CD4-positive, alpha-beta T cell (primary cell): ENCODE measurements at regions not wholly inside any gene's neighbourhood (a gene's known extent, or its start where the extent isn't known, plus 50 kb on each side); places are given as distances from the start of the nearest gene placed in this dataset.

Experiments used
- ATAC-seq: fragments of 200-7000 bp; cut with Tn5 transposase; one replicate; pipeline ENCODE4 v1.10.0; 2022; ENCODE audit warnings: mild to moderate bottlenecking; ENCODE audit not compliant: poor library complexity
- CTCF ChIA-PET: fragments of 350-600 bp; sonication (Branson Sonifier 250); formaldehyde crosslinking; loops from one replicate; lab custom pipeline; 2021; ENCODE audit warnings: antibody characterized with exemption, inconsistent platforms; lab: Charles Lee
- POLR2A ChIA-PET: fragments of 350-600 bp; sonication (Branson Sonifier 250); formaldehyde crosslinking; loops from one replicate; lab custom pipeline; 2021; ENCODE audit warnings: antibody characterized with exemption, inconsistent platforms; lab: Charles Lee
- DNase-seq, 14 experiments: peaks; one replicate each; pipeline ENCODE4 v3.0.0-alpha.2; 2013 to 2020; ENCODE audit warnings: mixed read lengths in 2 of 14
- H3K27ac ChIP-seq, 2 donors: one replicate each; pipeline versions ENCODE4 v1.5.1 to v1.7.0; 2013; ENCODE audit warnings: low read length in 2 of 2, low read depth in 1 of 2, mild to moderate bottlenecking in 1 of 2
- H3K27me3 ChIP-seq, 2 experiments: 1 replicate in 1 of 2; 2 replicates in 1 of 2; pipeline versions ENCODE4 v1.6.1 to v1.7.0; 2013; ENCODE audit warnings: low read length in 2 of 2, control low read depth in 1 of 2, mild to moderate bottlenecking in 1 of 2, moderate library complexity in 1 of 2; ENCODE audit not compliant: insufficient read depth in 2 of 2, control insufficient read depth in 1 of 2
- H3K36me3 ChIP-seq: one replicate; pipeline ENCODE4 v1.6.1; 2013; ENCODE audit warnings: low read length, control low read depth; ENCODE audit not compliant: insufficient read depth
- H3K4me1 ChIP-seq: one replicate; pipeline ENCODE4 v1.6.1; 2013; ENCODE audit warnings: low read length, control low read depth; ENCODE audit not compliant: insufficient read depth
- H3K4me3 ChIP-seq: one replicate; pipeline ENCODE4 v1.5.1; 2013; ENCODE audit warnings: mild to moderate bottlenecking, low read length, moderate library complexity
- H3K9me3 ChIP-seq, 2 experiments: 1 replicate in 1 of 2; 2 replicates in 1 of 2; pipeline versions ENCODE4 v1.6.1 to v1.7.0; 2013; ENCODE audit warnings: low read length in 2 of 2, mild to moderate bottlenecking in 2 of 2, control low read depth in 1 of 2, moderate library complexity in 1 of 2; ENCODE audit not compliant: control insufficient read depth in 1 of 2, insufficient read depth in 1 of 2
- H3K27ac Mint-ChIP-seq: one replicate; pipeline ENCODE4 v1.8.0; 2020; ENCODE audit warnings: mixed read lengths
- H3K27me3 Mint-ChIP-seq: one replicate; pipeline ENCODE4 v1.8.0; 2021; ENCODE audit warnings: mixed read lengths
- H3K36me3 Mint-ChIP-seq: one replicate; pipeline ENCODE4 v1.8.0; 2021; ENCODE audit warnings: low read depth, mixed read lengths
- H3K4me1 Mint-ChIP-seq: one replicate; pipeline ENCODE4 v1.8.0; 2021; ENCODE audit warnings: low read depth, mixed read lengths
- H3K4me3 Mint-ChIP-seq: one replicate; pipeline ENCODE4 v1.8.0; 2020; ENCODE audit warnings: mild to moderate bottlenecking, mixed read lengths
- H3K9me3 Mint-ChIP-seq: one replicate; pipeline ENCODE4 v1.8.0; 2020; ENCODE audit warnings: mixed read lengths
- CTCF ChIP-seq: fragments of 200-600 bp; IDR thresholded peaks from one replicate; pipeline ENCODE4 v1.8.0; 2022; ENCODE audit warnings: antibody characterized with exemption, mild to moderate bottlenecking
- intact Hi-C, 2 experiments: fragments of 100-400 bp; cut with DNase I in 1 of 2; cut with micrococcal nuclease in 1 of 2; formaldehyde crosslinking; loops; one replicate each; pipeline versions ENCODE4 v1.15.1 to v1.9.0; 2023 to 2025; cut with DNase I, micrococcal nuclease

- TF ChIP-seq CTCF: no peak
- H3K4me3 Mint-ChIP-seq: no peak overlapping the region
- ChIA-PET POLR2A (no interaction called here), CTCF (no interaction called here)
- Histone ChIP-seq H3K27ac (no peak overlapping the region), H3K4me3 (no peak overlapping the region), H3K4me1 (no peaks in the 10 kb centered on the region), H3K36me3 (no peaks in the 10 kb centered on the region), H3K27me3 (no peaks in the 10 kb centered on the region), H3K9me3 (peaks cover 0 to 3% of the 10 kb centered on the region in 2 experiments)
- no peak for ATAC-seq
- DNase-seq: no peak
- intact Hi-C loops: no loop called here
- no peak overlapping the region for H3K27ac Mint-ChIP-seq
- H3K4me1 Mint-ChIP-seq: no peaks in the 10 kb centered on the region
- H3K9me3 Mint-ChIP-seq: peaks cover 10% of the 10 kb centered on the region
- no peaks in the 10 kb centered on the region for H3K27me3 Mint-ChIP-seq
- no peaks in the 10 kb centered on the region for H3K36me3 Mint-ChIP-seq
Measured at GRCh38 chr13:68690567-68690966, 1417.1 kb upstream of the ATXN8OS start.

- H3K4me1 Mint-ChIP-seq: no peaks in the 10 kb centered on the region
- H3K4me3 Mint-ChIP-seq: no peak overlapping the region
- ChIA-PET POLR2A (no interaction called here), CTCF (no interaction called here)
- no peaks in the 10 kb centered on the region for H3K27me3 Mint-ChIP-seq
- ATAC-seq: no peak
- no peaks in the 10 kb centered on the region for H3K36me3 Mint-ChIP-seq
- no peaks in the 10 kb centered on the region for H3K36me3 ChIP-seq
- peaks cover 6% of the 10 kb centered on the region for H3K9me3 Mint-ChIP-seq
- no peak for TF ChIP-seq CTCF
- H3K4me1 ChIP-seq: no peaks in the 10 kb centered on the region
- H3K4me3 ChIP-seq: no peak overlapping the region
- no peaks in the 10 kb centered on the region for H3K9me3 ChIP-seq
- H3K27ac ChIP-seq: no peak overlapping the region
- DNase-seq: no peak
- intact Hi-C loops: no loop called here
- no peaks in the 10 kb centered on the region for H3K27me3 ChIP-seq
- H3K27ac Mint-ChIP-seq: no peak overlapping the region
Measured at GRCh38 chr13:68676513-68677115, 1431.0 kb upstream of the ATXN8OS start.

GRCh38 chr13:68675209-68675608 is 1432.4 kb upstream of the ATXN8OS start:
- Histone ChIP-seq H3K36me3 (no peaks in the 10 kb centered on the region), H3K4me1 (no peaks in the 10 kb centered on the region), H3K4me3 (no peak overlapping the region), H3K27ac (no peak overlapping the region), H3K9me3 (no peaks in the 10 kb centered on the region), H3K27me3 (no peaks in the 10 kb centered on the region)
- H3K4me1 Mint-ChIP-seq: no peaks in the 10 kb centered on the region
- ChIA-PET CTCF (no interaction called here), POLR2A (no interaction called here)
- no peaks in the 10 kb centered on the region for H3K27me3 Mint-ChIP-seq
- TF ChIP-seq CTCF: no peak
- DNase-seq (no peak), ATAC-seq (no peak)
- intact Hi-C loops: no loop called here
- H3K36me3 Mint-ChIP-seq: no peaks in the 10 kb centered on the region
- H3K4me3 Mint-ChIP-seq: no peak overlapping the region
- peaks cover 5% of the 10 kb centered on the region for H3K9me3 Mint-ChIP-seq
- H3K27ac Mint-ChIP-seq: no peak overlapping the region
